ENCODE measurements at regions not wholly inside any gene's neighbourhood (a gene's known extent, or its start where the extent isn't known, plus 50 kb on each side); places are given as distances from the start of the nearest gene placed in this dataset.

GRCh38 chr13:40095695-40096356 is 440.4 kb downstream of the COG6 start:
- Mint-ChIP-seq H3K36me3 (ENCODE audit: insufficient read depth) (no peaks in the 10 kb centered on the region), H3K4me1 (peaks cover 8% of the 10 kb centered on the region), H3K27ac (ENCODE audit: low read depth) (no peak overlapping the region), H3K4me3 (no peak overlapping the region), H3K9me3 (peaks cover 10% of the 10 kb centered on the region), H3K27me3 (no peaks in the 10 kb centered on the region)
- no peak for ATAC-seq (replicated peaks; ENCODE audit: extremely low read depth, poor library complexity, severe bottlenecking)
- DNase-seq (ENCODE audit: low spot score in 2 of 2), result no peak

- Mint-ChIP-seq H3K4me1 (peaks cover 8% of the 10 kb centered on the region), H3K4me3 (no peak overlapping the region), H3K9me3 (peaks cover 10% of the 10 kb centered on the region), H3K27ac (ENCODE audit: low read depth) (no peak overlapping the region), H3K36me3 (ENCODE audit: insufficient read depth) (no peaks in the 10 kb centered on the region), H3K27me3 (no peaks in the 10 kb centered on the region)
- ATAC-seq (replicated peaks; ENCODE audit: extremely low read depth, poor library complexity, severe bottlenecking), result peak; percentile 62
- no peak for DNase-seq (ENCODE audit: low spot score in 2 of 2)
Measured at GRCh38 chr13:40096357-40096901, 441.0 kb downstream of the COG6 start.

GRCh38 chr13:40098246-40098645 is 442.8 kb downstream of the COG6 start:
- H3K9me3 Mint-ChIP-seq, result peaks cover 10% of the 10 kb centered on the region
- no peak overlapping the region for H3K27ac Mint-ChIP-seq (ENCODE audit: low read depth)
- DNase-seq (ENCODE audit: low spot score in 2 of 2) (no peak), ATAC-seq (replicated peaks; ENCODE audit: extremely low read depth, poor library complexity, severe bottlenecking) (no peak)
- H3K36me3 Mint-ChIP-seq (ENCODE audit: insufficient read depth), result no peaks in the 10 kb centered on the region
- H3K27me3 Mint-ChIP-seq, result no peaks in the 10 kb centered on the region
- H3K4me3 Mint-ChIP-seq, result no peak overlapping the region
- H3K4me1 Mint-ChIP-seq, result peaks cover 8% of the 10 kb centered on the region

- DNase-seq (ENCODE audit: low spot score in 2 of 2), result no peak
- no peak overlapping the region for H3K4me3 Mint-ChIP-seq
- H3K9me3 Mint-ChIP-seq, result peaks cover 10% of the 10 kb centered on the region
- H3K27me3 Mint-ChIP-seq, result no peaks in the 10 kb centered on the region
- H3K4me1 Mint-ChIP-seq, result no peaks in the 10 kb centered on the region
- no peak overlapping the region for H3K27ac Mint-ChIP-seq (ENCODE audit: low read depth)
- no peak for ATAC-seq (replicated peaks; ENCODE audit: extremely low read depth, poor library complexity, severe bottlenecking)
- no peaks in the 10 kb centered on the region for H3K36me3 Mint-ChIP-seq (ENCODE audit: insufficient read depth)
Measured at GRCh38 chr13:40101708-40102359, 446.4 kb downstream of the COG6 start.

GRCh38 chr13:40102360-40102727 is 446.9 kb downstream of the COG6 start:
- Mint-ChIP-seq H3K27ac (ENCODE audit: low read depth) (no peak overlapping the region), H3K27me3 (no peaks in the 10 kb centered on the region), H3K36me3 (ENCODE audit: insufficient read depth) (no peaks in the 10 kb centered on the region), H3K4me1 (no peaks in the 10 kb centered on the region), H3K9me3 (peaks cover 10% of the 10 kb centered on the region), H3K4me3 (no peak overlapping the region)
- ATAC-seq (replicated peaks; ENCODE audit: extremely low read depth, poor library complexity, severe bottlenecking) (no peak), DNase-seq (ENCODE audit: low spot score in 2 of 2) (no peak)

GRCh38 chr13:40102854-40103253 is 447.4 kb downstream of the COG6 start:
- Mint-ChIP-seq H3K27ac (ENCODE audit: low read depth) (no peak overlapping the region), H3K4me3 (no peak overlapping the region), H3K4me1 (no peaks in the 10 kb centered on the region), H3K27me3 (no peaks in the 10 kb centered on the region), H3K9me3 (peaks cover 10% of the 10 kb centered on the region), H3K36me3 (ENCODE audit: insufficient read depth) (no peaks in the 10 kb centered on the region)
- DNase-seq (ENCODE audit: low spot score in 2 of 2) (no peak), ATAC-seq (replicated peaks; ENCODE audit: extremely low read depth, poor library complexity, severe bottlenecking) (peak; percentile 36)

- Mint-ChIP-seq H3K27me3 (no peaks in the 10 kb centered on the region), H3K4me1 (no peaks in the 10 kb centered on the region)
Measured at GRCh38 chr13:40103864-40104263, 448.4 kb downstream of the COG6 start.

GRCh38 chr13:40105231-40105630 is 449.8 kb downstream of the COG6 start:
- Mint-ChIP-seq H3K4me1 (no peaks in the 10 kb centered on the region), H3K36me3 (ENCODE audit: insufficient read depth) (no peaks in the 10 kb centered on the region), H3K9me3 (no peaks in the 10 kb centered on the region), H3K4me3 (no peak overlapping the region), H3K27me3 (no peaks in the 10 kb centered on the region), H3K27ac (ENCODE audit: low read depth) (no peak overlapping the region)
- no peak for ATAC-seq (replicated peaks; ENCODE audit: extremely low read depth, poor library complexity, severe bottlenecking)
- DNase-seq (ENCODE audit: low spot score in 2 of 2), result no peak

More at GRCh38 chr13:40103864-40104263, 448.4 kb downstream of the COG6 start:
- Mint-ChIP-seq H3K36me3 (ENCODE audit: insufficient read depth) (no peaks in the 10 kb centered on the region), H3K9me3 (peaks cover 3% of the 10 kb centered on the region), H3K4me3 (no peak overlapping the region), H3K27ac (ENCODE audit: low read depth) (no peak overlapping the region)
- ATAC-seq (replicated peaks; ENCODE audit: extremely low read depth, poor library complexity, severe bottlenecking) (no peak), DNase-seq (ENCODE audit: low spot score in 2 of 2) (no peak)

GRCh38 chr13:40109351-40109844 is 453.9 kb downstream of the COG6 start:
- H3K4me3 Mint-ChIP-seq, result no peak overlapping the region
- no peak overlapping the region for H3K27ac Mint-ChIP-seq (ENCODE audit: low read depth)
- no peaks in the 10 kb centered on the region for H3K27me3 Mint-ChIP-seq
- no peaks in the 10 kb centered on the region for H3K36me3 Mint-ChIP-seq (ENCODE audit: insufficient read depth)
- H3K4me1 Mint-ChIP-seq, result no peaks in the 10 kb centered on the region
- H3K9me3 Mint-ChIP-seq, result no peaks in the 10 kb centered on the region
- no peak for ATAC-seq (replicated peaks; ENCODE audit: extremely low read depth, poor library complexity, severe bottlenecking)
- DNase-seq (ENCODE audit: low spot score in 2 of 2), result no peak

- Mint-ChIP-seq H3K27me3 (no peaks in the 10 kb centered on the region), H3K27ac (ENCODE audit: low read depth) (no peak overlapping the region), H3K9me3 (no peaks in the 10 kb centered on the region), H3K4me3 (no peak overlapping the region), H3K36me3 (ENCODE audit: insufficient read depth) (no peaks in the 10 kb centered on the region), H3K4me1 (peaks cover 17% of the 10 kb centered on the region)
- DNase-seq (ENCODE audit: low spot score in 2 of 2) (no peak), ATAC-seq (replicated peaks; ENCODE audit: extremely low read depth, poor library complexity, severe bottlenecking) (no peak)
Measured at GRCh38 chr13:40113643-40114304, 458.3 kb downstream of the COG6 start.

- H3K9me3 Mint-ChIP-seq, result no peaks in the 10 kb centered on the region
- H3K27me3 Mint-ChIP-seq, result no peaks in the 10 kb centered on the region
- no peaks in the 10 kb centered on the region for H3K36me3 Mint-ChIP-seq (ENCODE audit: insufficient read depth)
- peaks cover 17% of the 10 kb centered on the region for H3K4me1 Mint-ChIP-seq
- no peak overlapping the region for H3K27ac Mint-ChIP-seq (ENCODE audit: low read depth)
- no peak for ATAC-seq (replicated peaks; ENCODE audit: extremely low read depth, poor library complexity, severe bottlenecking)
- H3K4me3 Mint-ChIP-seq, result no peak overlapping the region
- no peak for DNase-seq (ENCODE audit: low spot score in 2 of 2)
Measured at GRCh38 chr13:40114305-40114896, 458.9 kb downstream of the COG6 start.

GRCh38 chr13:40115426-40115825 is 460.0 kb downstream of the COG6 start:
- Mint-ChIP-seq H3K4me3 (no peak overlapping the region), H3K9me3 (no peaks in the 10 kb centered on the region), H3K27ac (ENCODE audit: low read depth) (peak overlapping the region; percentile 75), H3K36me3 (ENCODE audit: insufficient read depth) (no peaks in the 10 kb centered on the region), H3K27me3 (no peaks in the 10 kb centered on the region), H3K4me1 (peaks cover 17% of the 10 kb centered on the region)
- ATAC-seq (replicated peaks; ENCODE audit: extremely low read depth, poor library complexity, severe bottlenecking), result no peak
- no peak for DNase-seq (ENCODE audit: low spot score in 2 of 2)

All from central memory CD8-positive, alpha-beta T cell (primary cell).